ENCODE measurements at regions not wholly inside any gene's neighbourhood (a gene's known extent, or its start where the extent isn't known, plus 50 kb on each side); places are given as distances from the start of the nearest gene placed in this dataset.

DNA sequence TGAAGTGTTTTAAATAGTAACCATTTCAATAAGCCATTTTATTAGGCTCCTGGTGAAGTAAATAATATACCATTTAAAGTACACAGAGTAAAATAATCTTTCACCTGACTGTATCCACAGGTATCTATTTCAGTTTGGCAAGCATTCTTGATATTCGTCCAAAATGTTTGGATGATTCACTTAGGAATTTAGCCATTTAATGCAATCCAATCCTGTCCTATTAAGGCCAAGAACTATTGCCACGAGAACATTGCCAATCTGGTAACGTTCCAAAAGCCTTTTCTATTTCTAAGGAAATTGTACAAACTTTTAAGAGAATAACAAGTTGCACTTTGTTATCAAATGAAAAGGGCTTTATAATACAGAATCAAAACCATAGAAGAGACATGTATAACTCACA lies 209.8 kb upstream of the THRB start:
- POLR2A ChIA-PET, result no interaction called here
- Histone ChIP-seq H3K27ac (ENCODE audit: extremely low read depth, low read depth, low read length) (no peak overlapping the region), H3K4me1 (ENCODE audit: control insufficient read depth, insufficient read depth, low read length) (no peaks in the 10 kb centered on the region), H3K9me3 (ENCODE audit: control insufficient read depth, insufficient read depth, low read depth, low read length) (no peaks in the 10 kb centered on the region), H3K36me3 (ENCODE audit: control insufficient read depth in 2 of 2, insufficient read depth in 1 of 2, low read length in 2 of 2) (no peaks in the 10 kb centered on the region), H3K4me3 (ENCODE audit: low read depth, low read length) (no peak overlapping the region)
- CTCF ChIA-PET, result no interaction called here
- no peak for TF ChIP-seq TRIM28 (IDR thresholded peaks at IDR 0.05; ENCODE audit: borderline replicate concordance, low read length)
- no peak for TF ChIP-seq ZNF266 (tag by site-specific recombination; IDR thresholded peaks at IDR 0.05; ENCODE audit: low read depth)
- peak; percentile 35; the same call in 1 of the 2 replicates for TF ChIP-seq KLF8 (tag by site-specific recombination; IDR thresholded peaks at IDR 0.05)

DNA sequence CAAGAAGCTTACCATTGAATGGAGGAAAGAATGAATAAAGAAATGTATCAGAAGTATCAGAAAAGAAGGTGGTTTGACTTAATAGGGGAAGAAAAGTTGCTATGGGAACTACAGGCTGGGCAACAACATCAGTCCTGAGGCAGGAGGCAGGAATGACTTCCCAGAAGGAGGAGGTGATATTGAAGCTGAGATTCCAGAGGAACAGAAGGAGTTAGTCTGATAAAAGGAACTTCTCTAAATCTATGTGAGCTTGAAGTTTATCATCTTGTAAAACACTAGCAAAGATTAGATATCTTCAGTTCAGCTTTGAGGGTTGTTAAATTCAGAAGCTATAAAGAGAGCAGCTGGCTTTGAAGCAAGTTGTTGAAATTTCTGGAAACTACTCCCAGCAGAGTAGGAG lies 213.3 kb upstream of the THRB start:
- Histone ChIP-seq H3K4me1 (ENCODE audit: control insufficient read depth, insufficient read depth, low read length) (no peaks in the 10 kb centered on the region), H3K4me3 (ENCODE audit: low read depth, low read length) (no peak overlapping the region), H3K36me3 (ENCODE audit: control insufficient read depth in 2 of 2, insufficient read depth in 1 of 2, low read length in 2 of 2) (no peaks in the 10 kb centered on the region), H3K27ac (ENCODE audit: extremely low read depth, low read depth, low read length) (no peak overlapping the region), H3K9me3 (ENCODE audit: control insufficient read depth, insufficient read depth, low read depth, low read length) (no peaks in the 10 kb centered on the region)
- TF ChIP-seq ZNF664 (tag by site-specific recombination; IDR thresholded peaks at IDR 0.05) (no peak), ZNF350 (tag by site-specific recombination; IDR thresholded peaks at IDR 0.05) (no peak), ZNF843 (tag by site-specific recombination; IDR thresholded peaks at IDR 0.05) (no peak), KLF10 (tag by site-specific recombination; IDR thresholded peaks at IDR 0.05) (no peak), EGR2 (tag by site-specific recombination; IDR thresholded peaks at IDR 0.05; ENCODE audit: low read depth) (no peak), ZNF626 (tag by site-specific recombination; IDR thresholded peaks at IDR 0.05) (no peak), ZNF830 (tag by site-specific recombination; IDR thresholded peaks at IDR 0.05; ENCODE audit: low read depth) (no peak), ZNF404 (tag by site-specific recombination; IDR thresholded peaks at IDR 0.05) (no peak), ZNF837 (tag by site-specific recombination; IDR thresholded peaks at IDR 0.05) (no peak), ZBTB20 (tag by site-specific recombination; IDR thresholded peaks at IDR 0.05) (no peak), ZNF596 (tag by site-specific recombination; IDR thresholded peaks at IDR 0.05) (no peak), ZBTB17 (tag by site-specific recombination; IDR thresholded peaks at IDR 0.05) (no peak), ZNF707 (tag by site-specific recombination; IDR thresholded peaks at IDR 0.05) (no peak), ZNF169 (tag by site-specific recombination; IDR thresholded peaks at IDR 0.05) (no peak), ZFP3 (tag by site-specific recombination; IDR thresholded peaks at IDR 0.05; ENCODE audit: low read depth) (no peak)
- TF ChIP-seq, protein P1, sequence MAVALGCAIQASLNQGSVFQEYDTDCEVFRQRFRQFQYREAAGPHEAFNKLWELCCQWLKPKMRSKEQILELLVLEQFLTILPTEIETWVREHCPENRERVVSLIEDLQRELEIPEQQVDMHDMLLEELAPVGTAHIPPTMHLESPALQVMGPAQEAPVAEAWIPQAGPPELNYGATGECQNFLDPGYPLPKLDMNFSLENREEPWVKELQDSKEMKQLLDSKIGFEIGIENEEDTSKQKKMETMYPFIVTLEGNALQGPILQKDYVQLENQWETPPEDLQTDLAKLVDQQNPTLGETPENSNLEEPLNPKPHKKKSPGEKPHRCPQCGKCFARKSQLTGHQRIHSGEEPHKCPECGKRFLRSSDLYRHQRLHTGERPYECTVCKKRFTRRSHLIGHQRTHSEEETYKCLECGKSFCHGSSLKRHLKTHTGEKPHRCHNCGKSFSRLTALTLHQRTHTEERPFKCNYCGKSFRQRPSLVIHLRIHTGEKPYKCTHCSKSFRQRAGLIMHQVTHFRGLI (tag by site-specific recombination; IDR thresholded peaks at IDR 0.05), result no peak
- TF ChIP-seq, protein P2, sequence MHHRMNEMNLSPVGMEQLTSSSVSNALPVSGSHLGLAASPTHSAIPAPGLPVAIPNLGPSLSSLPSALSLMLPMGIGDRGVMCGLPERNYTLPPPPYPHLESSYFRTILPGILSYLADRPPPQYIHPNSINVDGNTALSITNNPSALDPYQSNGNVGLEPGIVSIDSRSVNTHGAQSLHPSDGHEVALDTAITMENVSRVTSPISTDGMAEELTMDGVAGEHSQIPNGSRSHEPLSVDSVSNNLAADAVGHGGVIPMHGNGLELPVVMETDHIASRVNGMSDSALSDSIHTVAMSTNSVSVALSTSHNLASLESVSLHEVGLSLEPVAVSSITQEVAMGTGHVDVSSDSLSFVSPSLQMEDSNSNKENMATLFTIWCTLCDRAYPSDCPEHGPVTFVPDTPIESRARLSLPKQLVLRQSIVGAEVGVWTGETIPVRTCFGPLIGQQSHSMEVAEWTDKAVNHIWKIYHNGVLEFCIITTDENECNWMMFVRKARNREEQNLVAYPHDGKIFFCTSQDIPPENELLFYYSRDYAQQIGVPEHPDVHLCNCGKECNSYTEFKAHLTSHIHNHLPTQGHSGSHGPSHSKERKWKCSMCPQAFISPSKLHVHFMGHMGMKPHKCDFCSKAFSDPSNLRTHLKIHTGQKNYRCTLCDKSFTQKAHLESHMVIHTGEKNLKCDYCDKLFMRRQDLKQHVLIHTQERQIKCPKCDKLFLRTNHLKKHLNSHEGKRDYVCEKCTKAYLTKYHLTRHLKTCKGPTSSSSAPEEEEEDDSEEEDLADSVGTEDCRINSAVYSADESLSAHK (tag by site-specific recombination; IDR thresholded peaks at IDR 0.05), result no peak
- TF ChIP-seq, protein P3, sequence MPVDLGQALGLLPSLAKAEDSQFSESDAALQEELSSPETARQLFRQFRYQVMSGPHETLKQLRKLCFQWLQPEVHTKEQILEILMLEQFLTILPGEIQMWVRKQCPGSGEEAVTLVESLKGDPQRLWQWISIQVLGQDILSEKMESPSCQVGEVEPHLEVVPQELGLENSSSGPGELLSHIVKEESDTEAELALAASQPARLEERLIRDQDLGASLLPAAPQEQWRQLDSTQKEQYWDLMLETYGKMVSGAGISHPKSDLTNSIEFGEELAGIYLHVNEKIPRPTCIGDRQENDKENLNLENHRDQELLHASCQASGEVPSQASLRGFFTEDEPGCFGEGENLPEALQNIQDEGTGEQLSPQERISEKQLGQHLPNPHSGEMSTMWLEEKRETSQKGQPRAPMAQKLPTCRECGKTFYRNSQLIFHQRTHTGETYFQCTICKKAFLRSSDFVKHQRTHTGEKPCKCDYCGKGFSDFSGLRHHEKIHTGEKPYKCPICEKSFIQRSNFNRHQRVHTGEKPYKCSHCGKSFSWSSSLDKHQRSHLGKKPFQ (tag by site-specific recombination; IDR thresholded peaks at IDR 0.05), result no peak
- ChIA-PET CTCF (no interaction called here), POLR2A (interaction anchor here (0.6 kb wide), 1 partner anchor 485 kb away, joined by 3 read pairs; no protein-coding TSS in a partner anchor)

Data from HEK293 (cell line).